ENCODE measurements at regions not wholly inside any gene's neighbourhood (a gene's known extent, or its start where the extent isn't known, plus 50 kb on each side); places are given as distances from the start of the nearest gene placed in this dataset.

- TF ChIP-seq EZH2 (IDR thresholded peaks at IDR 0.05; ENCODE audit: borderline replicate concordance, low read depth, low read length) (no peak), CREB5 (CRISPR knock-in tag; IDR thresholded peaks at IDR 0.05) (no peak), SMARCA4 (IDR thresholded peaks at IDR 0.05) (no peak), SP1 (CRISPR knock-in tag; IDR thresholded peaks at IDR 0.05) (no peak), ZNF586 (CRISPR knock-in tag; conservative IDR thresholded peaks at IDR 0.05) (no peak), ZNF174 (CRISPR knock-in tag; IDR thresholded peaks at IDR 0.05) (no peak), HDAC2 (IDR thresholded peaks at IDR 0.05) (no peak), ZNF668 (CRISPR knock-in tag; IDR thresholded peaks at IDR 0.05) (no peak), MAX (CRISPR knock-in tag; IDR thresholded peaks at IDR 0.05) (no peak), HCFC1 (IDR thresholded peaks at IDR 0.05; ENCODE audit: low read depth, low read length) (no peak), BRCA1 (IDR thresholded peaks at IDR 0.05) (no peak), BRCA1 (CRISPR knock-in tag; IDR thresholded peaks at IDR 0.05) (no peak)
Observed at GRCh38 chr17:74128456-74129211, 74.8 kb upstream of the RPL38 start.
